Lower leg skin (tissue), 4 donors: ENCODE measurements at regions not wholly inside any gene's neighbourhood (a gene's known extent, or its start where the extent isn't known, plus 50 kb on each side); places are given as distances from the start of the nearest gene placed in this dataset.

Experiments used
- DNase-seq, 2 donors: peaks; one replicate each; pipeline ENCODE4 v3.0.0-alpha.2; 2019; ENCODE audit warnings: low spot score in 2 of 2
- H3K4me3 ChIP-seq: fragments of 200-600 bp; sonication (generic); 2 replicates; pipeline ENCODE4 v1.5.1; 2017; ENCODE audit warnings: mild to moderate bottlenecking, low read depth; ENCODE audit not compliant: poor library complexity, severe bottlenecking
- CTCF ChIP-seq, 3 donors: fragments of 450-650 bp; IDR thresholded peaks; one replicate each; pipeline ENCODE4 v1.5.1; 2016; ENCODE audit warnings: antibody characterized with exemption in 3 of 3, mild to moderate bottlenecking in 3 of 3, moderate library complexity in 2 of 3
- POLR2A ChIP-seq, 2 donors: fragments of 450-650 bp; IDR thresholded peaks; one replicate each; pipeline ENCODE4 v1.6.1; 2016 to 2017; ENCODE audit warnings: antibody characterized with exemption in 2 of 2, mild to moderate bottlenecking in 1 of 2, moderate library complexity in 1 of 2
- WGBS, 2 donors: methylation state at CpG; one replicate each; pipeline ENCODE4 v1.1.5; 2018; 5-methylcytosine and 5-hydroxymethylcytosine counted together
- intact Hi-C: fragments of 100-400 bp; cut with DNase I; formaldehyde crosslinking; loops from one replicate; pipeline ENCODE4 v1.15.0; 2023; ENCODE audit warnings: low total_unique reads

DNA sequence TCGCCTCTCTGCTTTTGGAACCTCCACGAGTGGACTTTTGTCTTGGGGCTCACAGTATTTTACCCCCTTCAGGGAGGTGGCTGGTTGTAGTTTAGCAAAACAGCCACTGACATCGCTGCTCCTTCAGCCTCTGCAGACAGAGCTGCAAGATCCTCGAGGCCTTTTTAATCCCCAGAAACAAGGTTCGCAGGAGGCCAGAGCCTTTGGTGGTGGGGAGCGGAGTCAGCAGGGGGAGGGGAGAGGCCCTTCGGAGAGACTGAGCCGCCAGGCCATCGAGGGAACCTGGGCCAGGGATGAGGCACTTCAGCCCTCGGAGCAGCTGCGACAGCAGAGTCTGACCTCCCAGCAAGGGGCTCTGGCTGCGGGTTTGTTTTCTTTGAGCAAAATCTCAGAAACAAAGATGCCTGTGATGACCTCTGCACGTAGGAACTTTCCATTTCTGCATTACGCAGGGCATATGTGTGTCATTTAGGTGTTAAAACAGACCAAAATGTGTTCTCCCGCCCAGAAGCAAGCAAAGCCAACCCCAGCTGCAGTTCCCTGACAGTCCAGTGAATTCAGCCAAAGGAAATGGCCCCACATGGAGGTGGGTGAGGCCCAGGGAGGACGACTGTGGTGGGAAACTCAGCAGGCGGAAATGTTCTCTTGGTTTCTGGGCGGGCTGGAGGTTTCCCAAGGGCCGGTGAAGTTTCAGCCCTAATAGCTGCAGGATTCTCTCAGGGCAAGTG, 171.2 kb upstream of the SULF2 start:
- TF ChIP-seq POLR2A (IDR thresholded peaks at IDR 0.05) (no peak), CTCF (IDR thresholded peaks at IDR 0.05) (no peak)
- intact Hi-C loops: no loop called here
- H3K4me3 ChIP-seq: no peak overlapping the region
- 86 to 89% methylated on average over 18 to 19 of the region's 19 CpGs for WGBS, 2 donors
- DNase-seq: no peak

DNA sequence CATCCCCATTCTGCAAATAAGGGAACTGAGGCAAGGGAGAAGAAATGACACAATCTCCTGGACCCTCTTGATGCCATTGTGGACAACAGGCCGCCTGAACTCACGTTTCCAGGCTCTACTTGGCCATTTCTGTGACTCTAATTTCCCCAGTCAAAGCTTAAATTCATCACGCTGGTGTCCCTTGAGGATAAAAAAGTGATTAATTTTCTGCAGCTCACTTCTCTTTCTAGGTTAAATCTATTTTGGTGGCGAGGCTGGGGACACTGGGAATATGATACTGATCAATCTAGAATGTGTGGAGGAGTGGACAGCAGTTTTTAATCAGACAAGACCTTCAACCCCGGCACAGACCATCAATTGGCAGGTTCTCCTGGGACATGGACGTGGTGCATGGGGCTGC, 168.2 kb upstream of the SULF2 start:
- intact Hi-C loops: no loop called here
- no peak overlapping the region for H3K4me3 ChIP-seq
- no peak for DNase-seq
- WGBS, 2 donors: 76 to 86% methylated on average over 6 of the region's 6 CpGs
- no peak for TF ChIP-seq CTCF (IDR thresholded peaks at IDR 0.05)
- no peak for TF ChIP-seq POLR2A (IDR thresholded peaks at IDR 0.05)

GRCh38 chr20:47952023-47952564, 166.8 kb upstream of the SULF2 start:
- no peak for DNase-seq
- no peak for TF ChIP-seq POLR2A (IDR thresholded peaks at IDR 0.05)
- TF ChIP-seq CTCF (IDR thresholded peaks at IDR 0.05): no peak

GRCh38 chr20:47951521-47951971, 166.3 kb upstream of the SULF2 start:
- no peak for TF ChIP-seq CTCF (IDR thresholded peaks at IDR 0.05)
- intact Hi-C loops: no loop called here
- 27 to 35% methylated on average over 4 of the region's 4 CpGs for WGBS, 2 donors
- H3K4me3 ChIP-seq: no peak overlapping the region
- no peak for DNase-seq

More at GRCh38 chr20:47952023-47952564, 166.8 kb upstream of the SULF2 start:
- no peak overlapping the region for H3K4me3 ChIP-seq
- intact Hi-C loops: no loop called here
- WGBS, 2 donors: 91 to 96% methylated on average over 8 to 9 of the region's 9 CpGs

GRCh38 chr20:47950913-47951283, 165.6 kb upstream of the SULF2 start:
- no peak overlapping the region for H3K4me3 ChIP-seq
- TF ChIP-seq POLR2A (IDR thresholded peaks at IDR 0.05): no peak
- TF ChIP-seq CTCF (IDR thresholded peaks at IDR 0.05): no peak
- 94 to 96% methylated on average over 19 to 24 of the region's 24 CpGs for WGBS, 2 donors
- intact Hi-C loops: no loop called here
- no peak for DNase-seq
